ENCODE measurements at regions not wholly inside any gene's neighbourhood (a gene's known extent, or its start where the extent isn't known, plus 50 kb on each side); places are given as distances from the start of the nearest gene placed in this dataset.

- TF ChIP-seq EZH2phosphoT487 (IDR thresholded peaks at IDR 0.05; ENCODE audit: insufficient read depth, low read depth) (no peak), EZH2 (IDR thresholded peaks at IDR 0.05; ENCODE audit: insufficient read depth, poor library complexity, severe bottlenecking) (no peak)
Measured at GRCh38 chr16:77574867-77575624, 140.2 kb upstream of the ADAMTS18 start.

All from GM23248 (cell line).